ENCODE measurements at regions not wholly inside any gene's neighbourhood (a gene's known extent, or its start where the extent isn't known, plus 50 kb on each side); places are given as distances from the start of the nearest gene placed in this dataset.
"Not testable (repeated sequence)": the region's sequence is repeated elsewhere in the genome, so short reads cannot be mapped to it uniquely, and the experiment has no call there.

DNA sequence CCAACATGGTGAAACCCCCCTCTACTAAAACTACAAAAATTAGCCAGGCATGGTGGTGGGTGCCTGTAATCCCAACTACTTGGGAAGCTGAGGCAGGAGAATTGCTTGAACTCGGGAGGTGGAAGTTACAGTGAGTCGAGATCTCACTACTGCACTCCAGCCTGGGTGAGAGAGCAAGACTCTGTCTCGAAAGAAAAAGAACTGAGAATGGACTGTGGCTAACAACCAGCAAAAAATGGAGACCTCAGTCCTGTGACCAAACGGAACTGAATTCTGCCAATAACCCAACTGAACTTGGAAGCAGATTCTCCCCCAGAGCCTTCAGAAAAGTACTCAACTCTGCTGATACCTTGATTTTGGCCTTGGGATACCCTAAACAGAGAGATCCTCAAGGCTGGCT lies 604.5 kb downstream of the DOK5 start:
- Mint-ChIP-seq H3K36me3 (ENCODE audit: low read depth, unreplicated experiment) (no peaks in the 10 kb centered on the region), H3K4me1 (ENCODE audit: unreplicated experiment) (no peaks in the 10 kb centered on the region), H3K9me3 (ENCODE audit: unreplicated experiment) (peaks cover 9% of the 10 kb centered on the region), H3K27me3 (ENCODE audit: unreplicated experiment) (no peaks in the 10 kb centered on the region), H3K27ac (ENCODE audit: unreplicated experiment) (no peak overlapping the region), H3K4me3 (ENCODE audit: unreplicated experiment) (no peak overlapping the region)
- no peak for DNase-seq (ENCODE audit: low spot score)
- TF ChIP-seq, protein P1, sequence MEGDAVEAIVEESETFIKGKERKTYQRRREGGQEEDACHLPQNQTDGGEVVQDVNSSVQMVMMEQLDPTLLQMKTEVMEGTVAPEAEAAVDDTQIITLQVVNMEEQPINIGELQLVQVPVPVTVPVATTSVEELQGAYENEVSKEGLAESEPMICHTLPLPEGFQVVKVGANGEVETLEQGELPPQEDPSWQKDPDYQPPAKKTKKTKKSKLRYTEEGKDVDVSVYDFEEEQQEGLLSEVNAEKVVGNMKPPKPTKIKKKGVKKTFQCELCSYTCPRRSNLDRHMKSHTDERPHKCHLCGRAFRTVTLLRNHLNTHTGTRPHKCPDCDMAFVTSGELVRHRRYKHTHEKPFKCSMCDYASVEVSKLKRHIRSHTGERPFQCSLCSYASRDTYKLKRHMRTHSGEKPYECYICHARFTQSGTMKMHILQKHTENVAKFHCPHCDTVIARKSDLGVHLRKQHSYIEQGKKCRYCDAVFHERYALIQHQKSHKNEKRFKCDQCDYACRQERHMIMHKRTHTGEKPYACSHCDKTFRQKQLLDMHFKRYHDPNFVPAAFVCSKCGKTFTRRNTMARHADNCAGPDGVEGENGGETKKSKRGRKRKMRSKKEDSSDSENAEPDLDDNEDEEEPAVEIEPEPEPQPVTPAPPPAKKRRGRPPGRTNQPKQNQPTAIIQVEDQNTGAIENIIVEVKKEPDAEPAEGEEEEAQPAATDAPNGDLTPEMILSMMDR (IDR thresholded peaks at IDR 0.05; ENCODE audit: unreplicated experiment): no peak

- H3K36me3 Mint-ChIP-seq (ENCODE audit: low read depth, unreplicated experiment); H3K27me3 Mint-ChIP-seq (ENCODE audit: unreplicated experiment); H3K27ac Mint-ChIP-seq (ENCODE audit: unreplicated experiment); DNase-seq (ENCODE audit: low spot score); H3K4me3 Mint-ChIP-seq (ENCODE audit: unreplicated experiment); H3K4me1 Mint-ChIP-seq (ENCODE audit: unreplicated experiment): not testable (repeated sequence)
- H3K9me3 Mint-ChIP-seq (ENCODE audit: unreplicated experiment): peaks cover 17% of the 10 kb centered on the region
Observed at GRCh38 chr20:55074266-55074840, 599.0 kb downstream of the DOK5 start.

DNA sequence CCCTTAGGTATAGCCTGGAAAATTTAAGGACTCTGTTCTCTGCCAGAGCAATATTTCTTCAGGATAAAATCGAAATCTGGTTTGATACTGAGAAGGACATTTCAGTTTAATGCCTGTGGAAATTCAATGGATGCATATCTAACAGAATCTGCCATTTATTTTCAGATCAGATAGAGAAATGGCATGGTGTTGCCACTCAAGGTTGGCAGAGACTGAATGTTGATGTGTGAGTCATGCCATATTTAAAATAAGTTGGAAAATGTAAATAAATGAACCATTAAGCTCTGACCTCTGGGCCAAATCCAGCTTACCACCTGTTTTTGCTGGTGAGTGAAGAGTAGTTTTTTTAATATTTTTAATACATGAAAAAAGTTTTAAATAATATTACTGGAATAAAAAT lies 594.6 kb downstream of the DOK5 start:
- DNase-seq (ENCODE audit: low spot score): no peak
- Mint-ChIP-seq H3K4me3 (ENCODE audit: unreplicated experiment) (no peak overlapping the region), H3K27me3 (ENCODE audit: unreplicated experiment) (no peaks in the 10 kb centered on the region), H3K4me1 (ENCODE audit: unreplicated experiment) (no peaks in the 10 kb centered on the region), H3K27ac (ENCODE audit: unreplicated experiment) (no peak overlapping the region), H3K9me3 (ENCODE audit: unreplicated experiment) (peaks cover 20% of the 10 kb centered on the region), H3K36me3 (ENCODE audit: low read depth, unreplicated experiment) (no peaks in the 10 kb centered on the region)
- TF ChIP-seq, protein P1 (IDR thresholded peaks at IDR 0.05; ENCODE audit: unreplicated experiment): no peak

GRCh38 chr20:55067158-55067825 lies 591.9 kb downstream of the DOK5 start:
- no peak overlapping the region for H3K27ac Mint-ChIP-seq (ENCODE audit: unreplicated experiment)
- peaks cover 1% of the 10 kb centered on the region for H3K27me3 Mint-ChIP-seq (ENCODE audit: unreplicated experiment)
- H3K4me3 Mint-ChIP-seq (ENCODE audit: unreplicated experiment): no peak overlapping the region

DNA sequence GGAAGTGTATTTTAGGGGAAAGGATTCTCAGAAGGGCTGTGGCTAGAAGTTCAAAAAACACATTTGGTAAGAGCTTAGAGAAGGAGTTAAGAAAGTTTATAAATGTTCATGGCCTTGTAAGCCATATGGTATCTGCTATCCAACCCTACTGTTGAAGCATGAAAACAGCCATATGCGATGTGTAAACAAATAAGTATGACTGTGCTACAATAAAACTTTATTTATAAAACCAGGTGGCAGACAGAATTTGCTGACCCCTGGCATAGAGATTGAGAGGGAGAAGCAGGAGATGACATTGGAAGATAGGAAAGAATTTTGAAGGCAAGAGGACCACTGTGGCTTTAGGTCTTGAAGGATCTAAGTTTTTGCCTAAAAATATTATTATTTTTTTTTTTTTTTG lies 583.5 kb downstream of the DOK5 start:
- peaks cover 1% of the 10 kb centered on the region for H3K27me3 Mint-ChIP-seq (ENCODE audit: unreplicated experiment)
- H3K27ac Mint-ChIP-seq (ENCODE audit: unreplicated experiment): no peak overlapping the region
- DNase-seq (ENCODE audit: low spot score): no peak
- H3K36me3 Mint-ChIP-seq (ENCODE audit: low read depth, unreplicated experiment): no peaks in the 10 kb centered on the region
- no peaks in the 10 kb centered on the region for H3K4me1 Mint-ChIP-seq (ENCODE audit: unreplicated experiment)
- H3K9me3 Mint-ChIP-seq (ENCODE audit: unreplicated experiment): peaks cover 41% of the 10 kb centered on the region
- H3K4me3 Mint-ChIP-seq (ENCODE audit: unreplicated experiment): no peak overlapping the region
- TF ChIP-seq, protein P1 (IDR thresholded peaks at IDR 0.05; ENCODE audit: unreplicated experiment): no peak

More at GRCh38 chr20:55067158-55067825, 591.9 kb downstream of the DOK5 start:
- no peaks in the 10 kb centered on the region for H3K36me3 Mint-ChIP-seq (ENCODE audit: low read depth, unreplicated experiment)
- H3K9me3 Mint-ChIP-seq (ENCODE audit: unreplicated experiment): peaks cover 24% of the 10 kb centered on the region
- DNase-seq (ENCODE audit: low spot score): no peak
- TF ChIP-seq, protein P1 (IDR thresholded peaks at IDR 0.05; ENCODE audit: unreplicated experiment): no peak
- H3K4me1 Mint-ChIP-seq (ENCODE audit: unreplicated experiment): no peaks in the 10 kb centered on the region

Data from endothelial cell (in vitro differentiated cells).